K562 (cell line): ENCODE measurements at regions not wholly inside any gene's neighbourhood (a gene's known extent, or its start where the extent isn't known, plus 50 kb on each side); places are given as distances from the start of the nearest gene placed in this dataset.

Experiments used
- ATAC-seq: fragments of 200-7000 bp; cut with Tn5 transposase; 3 replicates; pipeline ENCODE4 v1.9.1; 2020; ENCODE audit warnings: moderate library complexity
- BruUV-seq: library from RNA; stranded (reverse); fragments of 400-500 nt; replicated peaks from 2 replicates; lab custom pipeline; 2021; lab: Mats Ljungman, UMichigan
- CTCF ChIA-PET: fragments of 300-600 bp; formaldehyde crosslinking; extraction: SDS; loops from one replicate; lab custom pipeline; 2021; ENCODE audit warnings: low intra/inter-chr PET ratio; lab: Yijun Ruan, JAX
- POLR2A ChIA-PET: fragments of 300-600, 350-650 bp; sonication (Branson Sonifier 250); formaldehyde crosslinking; extraction: SDS; loops from one replicate; lab custom pipeline; 2021; ENCODE audit warnings: antibody characterized with exemption, inconsistent platforms; lab: Yijun Ruan, JAX
- DNase-seq, 4 experiments: peaks; one replicate each; pipeline versions ENCODE4 v3.0.0 to v3.0.0-alpha.2; 2011 to 2018; ENCODE audit warnings: low spot score in 3 of 4, mixed read lengths in 3 of 4; ENCODE audit errors: extremely low read depth in 1 of 4
- FAIRE-seq: peaks from 2 replicates; lab custom pipeline; 2011; peaks lifted over from hg19 to GRCh38; lab: Jason Lieb, UNC
- H2AFZ ChIP-seq: 2 replicates; pipeline ENCODE4 v1.6.0; 2011; ENCODE audit warnings: low read depth, low read length, control low read depth, inconsistent platforms
- H3K27ac ChIP-seq: fragments of 200-600 bp; 3 replicates; pipeline ENCODE4 v1.8.0; 2011; ENCODE audit warnings: low read depth, mild to moderate bottlenecking, control low read depth, inconsistent platforms, low read length, moderate library complexity, mixed read lengths; ENCODE audit errors: extremely low read depth
- H3K27me3 ChIP-seq, 2 experiments: fragments of 300-600 bp in 1 of 2; 2 replicates in 1 of 2; 3 replicates in 1 of 2; pipeline versions ENCODE4 v1.6.0 to v1.8.0; 2011; ENCODE audit warnings: inconsistent platforms in 2 of 2, low read length in 2 of 2, mild to moderate bottlenecking in 1 of 2, mixed read lengths in 1 of 2, moderate library complexity in 1 of 2; ENCODE audit not compliant: control insufficient read depth in 2 of 2, insufficient read depth in 2 of 2
- H3K36me3 ChIP-seq: fragments of 300-600 bp; 3 replicates; pipeline ENCODE4 v1.8.0; 2011; ENCODE audit warnings: mild to moderate bottlenecking, low read length, inconsistent platforms; ENCODE audit not compliant: control insufficient read depth, insufficient read depth
- H3K4me1 ChIP-seq, 2 experiments: fragments of 200-600 bp in 1 of 2; replicated peaks in 1 of 2; 2 replicates in 1 of 2; 3 replicates in 1 of 2; pipeline versions ENCODE4 v1.5.1 to v1.8.0; 2011; ENCODE audit warnings: inconsistent platforms in 2 of 2, low read length in 2 of 2, mild to moderate bottlenecking in 1 of 2, mixed read lengths in 1 of 2, moderate library complexity in 1 of 2; ENCODE audit not compliant: control insufficient read depth in 2 of 2, insufficient read depth in 2 of 2
- H3K4me2 ChIP-seq: 2 replicates; pipeline ENCODE4 v1.6.1; 2011; ENCODE audit warnings: low read length, control low read depth, inconsistent platforms, mixed read lengths; ENCODE audit not compliant: insufficient read depth
- H3K4me3 ChIP-seq: fragments of 200-600 bp; sonication (generic), shearing (Covaris generic); 2 replicates; pipeline ENCODE4 v1.5.1; 2016; ENCODE audit warnings: control low read depth, inconsistent platforms
- H3K79me2 ChIP-seq: fragments of 200-600 bp; 3 replicates; pipeline ENCODE4 v1.8.0; 2011; ENCODE audit warnings: low read length, inconsistent platforms; ENCODE audit not compliant: control insufficient read depth, insufficient read depth
- H3K9ac ChIP-seq, 2 experiments: 2 replicates each; pipeline versions ENCODE4 v1.6.0 to v1.6.1; 2011; ENCODE audit warnings: low read depth in 2 of 2, low read length in 2 of 2, control low read depth in 1 of 2, inconsistent platforms in 1 of 2, mild to moderate bottlenecking in 1 of 2, mixed read lengths in 1 of 2; ENCODE audit not compliant: insufficient read depth in 1 of 2
- H3K9me1 ChIP-seq: one replicate; pipeline ENCODE4 v1.6.0; 2011; ENCODE audit warnings: inconsistent platforms, mild to moderate bottlenecking, low read length, moderate library complexity; ENCODE audit not compliant: control insufficient read depth, insufficient read depth
- H3K9me3 ChIP-seq: replicated peaks from 2 replicates; pipeline ENCODE4 v1.5.1; 2011; ENCODE audit warnings: low read depth, low read length, inconsistent platforms; ENCODE audit not compliant: control insufficient read depth, insufficient read depth
- H4K20me1 ChIP-seq: replicated peaks from 2 replicates; pipeline ENCODE4 v1.6.1; 2011; ENCODE audit warnings: low read length, inconsistent platforms, mixed read lengths; ENCODE audit not compliant: control insufficient read depth, insufficient read depth
- ARID3B ChIP-seq: fragments of 250-450 bp; sonication (Bioruptor Pico); IDR thresholded peaks from 2 replicates; pipeline ENCODE4 v1.4.0; 2020; ENCODE audit warnings: borderline replicate concordance
- FOXP1 ChIP-seq: sonication (generic); formaldehyde crosslinking; IDR thresholded peaks from 2 replicates; pipeline ENCODE4 v1.8.0; 2022; ENCODE audit warnings: mild to moderate bottlenecking, missing genetic modification reagents
- HDAC6 ChIP-seq: IDR thresholded peaks from 2 replicates; pipeline ENCODE4 v1.6.1; 2012; ENCODE audit warnings: low read depth, mild to moderate bottlenecking, control low read depth, inconsistent platforms, low read length, moderate library complexity
- HSF4 ChIP-seq: fragments of 250-450 bp; sonication (Bioruptor Pico); IDR thresholded peaks from 2 replicates; pipeline ENCODE4 v2.1.2; 2022; ENCODE audit warnings: mild to moderate bottlenecking, moderate library complexity, borderline replicate concordance
- MAX ChIP-seq: sonication (generic); formaldehyde crosslinking; IDR thresholded peaks from 2 replicates; pipeline ENCODE4 v1.9.0; 2022; ENCODE audit warnings: mild to moderate bottlenecking, missing genetic modification reagents
- MBD2 ChIP-seq: sonication (generic); IDR thresholded peaks from 2 replicates; pipeline ENCODE4 v1.6.1; 2016; ENCODE audit warnings: low read depth, borderline replicate concordance
- MCM2 ChIP-seq: fragments of 450-650 bp; IDR thresholded peaks from 2 replicates; pipeline ENCODE4 v1.6.1; 2017; ENCODE audit warnings: low read depth, mild to moderate bottlenecking
- MTA3 ChIP-seq: fragments of 450-650 bp; formaldehyde crosslinking; IDR thresholded peaks from 2 replicates; pipeline ENCODE4 v1.6.1; 2017; ENCODE audit warnings: mild to moderate bottlenecking, borderline replicate concordance
- RBM14 ChIP-seq: fragments of 200-400 bp; formaldehyde crosslinking; IDR thresholded peaks from 2 replicates; pipeline ENCODE4 v1.6.1; 2018; ENCODE audit warnings: low read depth, mild to moderate bottlenecking, low read length, moderate library complexity, borderline replicate concordance; ENCODE audit not compliant: insufficient read depth
- TSHZ1 ChIP-seq: fragments of 250-450 bp; sonication (Bioruptor Pico); IDR thresholded peaks from 2 replicates; pipeline ENCODE4 v1.4.0; 2020; ENCODE audit warnings: mild to moderate bottlenecking, moderate library complexity
- ZC3H11A ChIP-seq: IDR thresholded peaks from 2 replicates; pipeline ENCODE4 v1.6.1; 2012; ENCODE audit warnings: low read depth, low read length, improper control_type of control experiment
- ZNF512 ChIP-seq: IDR thresholded peaks from 2 replicates; pipeline ENCODE4 v1.6.1; 2016; ENCODE audit warnings: missing genetic modification characterization, missing compliant biosample characterization
- ZNF766 ChIP-seq: fragments of 200-800 bp; sonication (Bioruptor generic); conservative IDR thresholded peaks from 2 replicates; pipeline ENCODE4 v1.6.1; 2016; ENCODE audit warnings: missing genetic modification characterization, missing compliant biosample characterization
- WGBS: fragments of 100-300 bp; shearing (Covaris generic); methylation state at CpG from one replicate; pipeline ENCODE4 v1.1.6; 2016; ENCODE audit warnings: low coverage, mixed read lengths; ENCODE audit not compliant: insufficient coverage; ENCODE audit errors: missing lambda C conversion rate; 5-methylcytosine and 5-hydroxymethylcytosine counted together
- in situ Hi-C: fragments of 300-500 bp; cut with MboI; formaldehyde crosslinking; loops from 4 replicates; pipeline ENCODE4 v1.15.0; 2018; ENCODE audit warnings: inconsistent platforms, mixed read lengths
- intact Hi-C: fragments of 100-400 bp; cut with micrococcal nuclease; formaldehyde crosslinking; loops from 2 replicates; pipeline ENCODE4 v1.14.2; 2022

- DNase-seq (no peak), FAIRE-seq (no peak)
- no peaks in the 10 kb centered on the region for H3K36me3 ChIP-seq
- no peak for TF ChIP-seq MBD2
- no peak for TF ChIP-seq ZNF766 (CRISPR knock-in tag)
- TF ChIP-seq ZC3H11A: no peak
- TF ChIP-seq ZNF512 (tag): no peak
- no peak for TF ChIP-seq HSF4 (CRISPR knock-in tag)
- TF ChIP-seq FOXP1 (CRISPR knock-in tag): no peak
- TF ChIP-seq TSHZ1 (CRISPR knock-in tag): no peak
- TF ChIP-seq MCM2: no peak
- no peak for TF ChIP-seq MAX (CRISPR knock-in tag)
- no peak for TF ChIP-seq HDAC6
- no peak for TF ChIP-seq ARID3B (CRISPR knock-in tag)
- no peak for TF ChIP-seq MTA3
- TF ChIP-seq RBM14: no peak
These were observed 114.9 kb downstream of the OAT start for GRCh38 chr10:124303662-124304418.

More at GRCh38 chr10:124303662-124304418, 114.9 kb downstream of the OAT start:
- ATAC-seq: no peak
- POLR2A ChIA-PET: no interaction called here
- Histone ChIP-seq H4K20me1 (no peaks in the 10 kb centered on the region), H3K79me2 (no peaks in the 10 kb centered on the region), H3K4me1 (no peaks in the 10 kb centered on the region), H3K27ac (no peak overlapping the region), H3K27me3 (peaks cover 0 to 15% of the 10 kb centered on the region in 2 experiments; a peak in 2 of 5 replicates), H3K4me2 (no peak overlapping the region), H3K9ac (no peak overlapping the region), H3K9me1 (no peaks in the 10 kb centered on the region), H2AFZ (no peak overlapping the region), H3K9me3 (0 out of 2 replicates have a peak, but pooled peaks cover 3% of the 10 kb centered on the region), H3K4me3 (no peak overlapping the region)
- WGBS: 0% methylated on average over 5 of the region's 6 CpGs
- CTCF ChIA-PET: no interaction called here
- BruUV-seq: no TSS peak
- intact Hi-C loops (no loop called here), in situ Hi-C loops (no loop called here)
